MM.1S (cell line): ENCODE measurements at regions not wholly inside any gene's neighbourhood (a gene's known extent, or its start where the extent isn't known, plus 50 kb on each side); places are given as distances from the start of the nearest gene placed in this dataset.

Experiments used
- EZH2 ChIP-seq: fragments of 300-600 bp; sonication (generic); optimal IDR thresholded peaks from 2 replicates; pipeline ENCODE3; 2017; ENCODE audit warnings: low read depth, mild to moderate bottlenecking, antibody characterized with exemption, low read length, mixed read lengths
- EZH2phosphoT487 ChIP-seq: fragments of 300-600 bp; sonication (generic); IDR thresholded peaks from 2 replicates; pipeline ENCODE4 v1.6.1; 2018; ENCODE audit warnings: antibody characterized with exemption, low read length
- TF ChIP-seq, protein P1 (sequence below): fragments of 300-600 bp; sonication (generic); IDR thresholded peaks from 2 replicates; pipeline ENCODE4 v1.5.1; 2016; ENCODE audit warnings: antibody characterized with exemption, low read length, mixed read lengths

DNA sequence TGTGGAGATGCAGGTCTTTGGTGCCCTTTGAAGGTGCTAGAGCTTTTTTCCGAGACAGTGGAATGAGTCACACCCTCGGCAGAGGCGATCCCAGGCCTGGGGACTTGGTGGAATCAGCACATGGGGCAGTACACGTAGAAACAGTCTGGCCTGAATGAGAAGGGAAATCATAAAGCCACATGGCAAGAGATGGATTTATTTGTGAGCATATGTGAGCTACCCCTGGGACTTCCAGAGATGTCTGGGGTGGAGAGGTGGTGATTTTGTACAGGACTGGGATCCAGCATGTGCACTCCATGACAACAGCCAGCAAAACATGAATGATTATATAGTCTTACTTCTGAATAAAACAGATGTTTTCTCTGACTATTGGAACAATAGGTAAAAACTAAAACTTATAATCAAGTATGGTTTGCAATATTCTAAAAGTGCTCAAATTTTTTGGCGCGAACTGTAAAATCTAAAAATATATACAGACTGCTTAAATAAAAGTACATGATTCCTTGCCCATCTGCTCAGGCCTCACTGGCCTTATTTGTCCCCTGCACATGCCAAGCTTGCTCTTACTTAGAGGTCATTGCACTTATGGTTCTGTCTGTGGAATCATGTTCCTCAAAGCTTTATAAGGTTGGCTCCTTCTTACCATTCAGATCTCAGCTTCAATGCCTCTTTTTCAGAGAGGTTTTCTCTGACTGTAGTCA, 54.7 kb upstream of the SMARCA2 start:
- TF ChIP-seq, protein P1, sequence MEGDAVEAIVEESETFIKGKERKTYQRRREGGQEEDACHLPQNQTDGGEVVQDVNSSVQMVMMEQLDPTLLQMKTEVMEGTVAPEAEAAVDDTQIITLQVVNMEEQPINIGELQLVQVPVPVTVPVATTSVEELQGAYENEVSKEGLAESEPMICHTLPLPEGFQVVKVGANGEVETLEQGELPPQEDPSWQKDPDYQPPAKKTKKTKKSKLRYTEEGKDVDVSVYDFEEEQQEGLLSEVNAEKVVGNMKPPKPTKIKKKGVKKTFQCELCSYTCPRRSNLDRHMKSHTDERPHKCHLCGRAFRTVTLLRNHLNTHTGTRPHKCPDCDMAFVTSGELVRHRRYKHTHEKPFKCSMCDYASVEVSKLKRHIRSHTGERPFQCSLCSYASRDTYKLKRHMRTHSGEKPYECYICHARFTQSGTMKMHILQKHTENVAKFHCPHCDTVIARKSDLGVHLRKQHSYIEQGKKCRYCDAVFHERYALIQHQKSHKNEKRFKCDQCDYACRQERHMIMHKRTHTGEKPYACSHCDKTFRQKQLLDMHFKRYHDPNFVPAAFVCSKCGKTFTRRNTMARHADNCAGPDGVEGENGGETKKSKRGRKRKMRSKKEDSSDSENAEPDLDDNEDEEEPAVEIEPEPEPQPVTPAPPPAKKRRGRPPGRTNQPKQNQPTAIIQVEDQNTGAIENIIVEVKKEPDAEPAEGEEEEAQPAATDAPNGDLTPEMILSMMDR, result no peak
- no peak for TF ChIP-seq EZH2
- no peak for TF ChIP-seq EZH2phosphoT487
